IMR-90 (cell line): ENCODE measurements at regions not wholly inside any gene's neighbourhood (a gene's known extent, or its start where the extent isn't known, plus 50 kb on each side); places are given as distances from the start of the nearest gene placed in this dataset.
"Not testable (repeated sequence)": the region's sequence is repeated elsewhere in the genome, so short reads cannot be mapped to it uniquely, and the experiment has no call there.

Experiments used
- ATAC-seq: fragments of 200-7000 bp; cut with Tn5 transposase; 2 replicates; pipeline ENCODE4 v1.9.1; 2020; ENCODE audit warnings: low read depth, mild to moderate bottlenecking, moderate library complexity
- BruUV-seq: library from RNA; stranded (reverse); fragments of 400-500 nt; replicated peaks from 2 replicates; lab custom pipeline; 2021; lab: Mats Ljungman, UMichigan
- CTCF ChIA-PET: fragments of 300-600 bp; formaldehyde crosslinking; extraction: SDS; loops from one replicate; lab custom pipeline; 2021; ENCODE audit warnings: antibody characterized with exemption; lab: Yijun Ruan, JAX
- POLR2A ChIA-PET: fragments of 300-600 bp; sonication (Branson Sonifier 250); formaldehyde crosslinking; loops from one replicate; lab custom pipeline; 2022; ENCODE audit warnings: antibody characterized with exemption; ENCODE audit not compliant: unreplicated experiment; lab: Charles Lee
- DNase-seq: peaks from one replicate; pipeline ENCODE4 v3.0.0; 2013
- H2AFZ ChIP-seq: replicated peaks from 2 replicates; pipeline ENCODE3; 2013; ENCODE audit warnings: low read length, mild to moderate bottlenecking; ENCODE audit not compliant: poor library complexity
- H2AK5ac ChIP-seq: 2 replicates; pipeline ENCODE4 v1.6.1; 2013; ENCODE audit warnings: low read depth, low read length, inconsistent platforms
- H2AK9ac ChIP-seq: replicated peaks from 2 replicates; pipeline ENCODE3; 2013; ENCODE audit warnings: mild to moderate bottlenecking, low read depth, low read length, moderate library complexity; ENCODE audit not compliant: poor library complexity
- H2BK120ac ChIP-seq: 2 replicates; pipeline ENCODE4 v1.6.1; 2013; ENCODE audit warnings: low read depth, low read length, inconsistent platforms
- H2BK15ac ChIP-seq: 3 replicates; pipeline ENCODE4 v1.6.1; 2013; ENCODE audit warnings: low read depth, low read length, inconsistent platforms
- H2BK20ac ChIP-seq: 2 replicates; pipeline ENCODE4 v1.6.1; 2013; ENCODE audit warnings: low read depth, mild to moderate bottlenecking, inconsistent platforms, low read length, moderate library complexity
- H2BK5ac ChIP-seq: 2 replicates; pipeline ENCODE4 v1.6.1; 2013; ENCODE audit warnings: mild to moderate bottlenecking, low read depth, low read length, inconsistent platforms; ENCODE audit not compliant: poor library complexity, severe bottlenecking
- H3K14ac ChIP-seq: replicated peaks from 2 replicates; pipeline ENCODE4 v1.6.1; 2013; ENCODE audit warnings: low read depth, low read length, inconsistent platforms
- H3K18ac ChIP-seq: 2 replicates; pipeline ENCODE4 v1.6.1; 2013; ENCODE audit warnings: low read depth, low read length, control low read depth
- H3K23ac ChIP-seq: 2 replicates; pipeline ENCODE4 v1.6.1; 2013; ENCODE audit warnings: low read depth, low read length, inconsistent platforms
- H3K27ac ChIP-seq: 2 replicates; pipeline ENCODE4 v1.5.1; 2013; ENCODE audit warnings: mild to moderate bottlenecking, control low read depth, low read length; ENCODE audit not compliant: insufficient read depth
- H3K27me3 ChIP-seq: 2 replicates; pipeline ENCODE4 v1.6.1; 2013; ENCODE audit warnings: low read length; ENCODE audit not compliant: control insufficient read depth, insufficient read depth
- H3K36me3 ChIP-seq: 2 replicates; pipeline ENCODE4 v1.6.1; 2013; ENCODE audit warnings: low read length, mixed read lengths; ENCODE audit not compliant: control insufficient read depth, insufficient read depth
- H3K4ac ChIP-seq: 2 replicates; pipeline ENCODE4 v1.6.1; 2013; ENCODE audit warnings: low read depth, low read length, inconsistent platforms
- H3K4me1 ChIP-seq: 2 replicates; pipeline ENCODE4 v1.6.1; 2013; ENCODE audit warnings: low read length, mixed read lengths; ENCODE audit not compliant: control insufficient read depth, insufficient read depth
- H3K4me2 ChIP-seq: 2 replicates; pipeline ENCODE4 v1.6.1; 2013; ENCODE audit warnings: low read depth, mild to moderate bottlenecking, control low read depth, low read length, moderate library complexity
- H3K4me3 ChIP-seq: 2 replicates; pipeline ENCODE4 v1.5.1; 2013; ENCODE audit warnings: low read depth, mild to moderate bottlenecking, control low read depth, low read length, moderate library complexity; ENCODE audit not compliant: insufficient read depth
- H3K56ac ChIP-seq: 2 replicates; pipeline ENCODE4 v1.6.1; 2013; ENCODE audit warnings: low read length, inconsistent platforms; ENCODE audit not compliant: insufficient read depth; ENCODE audit errors: extremely low read depth
- H3K79me1 ChIP-seq, 2 experiments: 2 replicates each; pipeline ENCODE4 v1.6.1; 2013; ENCODE audit warnings: low read length in 2 of 2, inconsistent platforms in 1 of 2, low read depth in 1 of 2
- H3K9ac ChIP-seq: 2 replicates; pipeline ENCODE4 v1.6.1; 2013; ENCODE audit warnings: low read depth, low read length, control low read depth
- H3K9me1 ChIP-seq: 2 replicates; pipeline ENCODE4 v1.6.1; 2013; ENCODE audit warnings: low read length, inconsistent platforms; ENCODE audit not compliant: insufficient read depth
- H3K9me3 ChIP-seq: 2 replicates; pipeline ENCODE4 v1.6.1; 2013; ENCODE audit warnings: low read length; ENCODE audit not compliant: control insufficient read depth, insufficient read depth
- H4K20me1 ChIP-seq: 2 replicates; pipeline ENCODE4 v1.6.1; 2013; ENCODE audit warnings: low read length, inconsistent platforms; ENCODE audit not compliant: insufficient read depth
- H4K5ac ChIP-seq: 2 replicates; pipeline ENCODE4 v1.6.1; 2013; ENCODE audit warnings: mild to moderate bottlenecking, low read depth, low read length, control low read depth
- H4K8ac ChIP-seq, 2 experiments: 2 replicates each; pipeline ENCODE4 v1.6.1; 2013; ENCODE audit warnings: low read depth in 2 of 2, low read length in 2 of 2, control low read depth in 1 of 2, inconsistent platforms in 1 of 2
- H4K91ac ChIP-seq: 2 replicates; pipeline ENCODE4 v1.6.1; 2013; ENCODE audit warnings: low read depth, low read length, inconsistent platforms; ENCODE audit not compliant: insufficient read depth
- CEBPB ChIP-seq: IDR thresholded peaks from 2 replicates; pipeline ENCODE4 v1.6.1; 2012; ENCODE audit warnings: low read depth, low read length, improper control_type of control experiment
- WGBS, 2 experiments: methylation state at CpG; one replicate each; pipeline versions ENCODE4 v1.1.5 to v1.1.7; 2013; ENCODE audit warnings: missing lambda C conversion rate in 2 of 2; ENCODE audit not compliant: insufficient read length in 1 of 2; ENCODE audit errors: extremely low coverage in 2 of 2; 5-methylcytosine and 5-hydroxymethylcytosine counted together
- dilution Hi-C: fragments of 300-500 bp; cut with HindIII; formaldehyde crosslinking; loops from one replicate; pipeline ENCODE4 v1.14.3; 2018; ENCODE audit warnings: low sequenced_read_pairs; ENCODE audit not compliant: unreplicated experiment
- in situ Hi-C: fragments of 300-500 bp; cut with MboI; formaldehyde crosslinking; loops from 3 replicates; pipeline ENCODE4 v1.14.3; 2019; ENCODE audit warnings: low sequenced_read_pairs, inconsistent platforms, mixed read lengths
- intact Hi-C: fragments of 100-400 bp; cut with micrococcal nuclease; formaldehyde crosslinking; loops from 2 replicates; pipeline ENCODE4 v1.10.0; 2022

DNA sequence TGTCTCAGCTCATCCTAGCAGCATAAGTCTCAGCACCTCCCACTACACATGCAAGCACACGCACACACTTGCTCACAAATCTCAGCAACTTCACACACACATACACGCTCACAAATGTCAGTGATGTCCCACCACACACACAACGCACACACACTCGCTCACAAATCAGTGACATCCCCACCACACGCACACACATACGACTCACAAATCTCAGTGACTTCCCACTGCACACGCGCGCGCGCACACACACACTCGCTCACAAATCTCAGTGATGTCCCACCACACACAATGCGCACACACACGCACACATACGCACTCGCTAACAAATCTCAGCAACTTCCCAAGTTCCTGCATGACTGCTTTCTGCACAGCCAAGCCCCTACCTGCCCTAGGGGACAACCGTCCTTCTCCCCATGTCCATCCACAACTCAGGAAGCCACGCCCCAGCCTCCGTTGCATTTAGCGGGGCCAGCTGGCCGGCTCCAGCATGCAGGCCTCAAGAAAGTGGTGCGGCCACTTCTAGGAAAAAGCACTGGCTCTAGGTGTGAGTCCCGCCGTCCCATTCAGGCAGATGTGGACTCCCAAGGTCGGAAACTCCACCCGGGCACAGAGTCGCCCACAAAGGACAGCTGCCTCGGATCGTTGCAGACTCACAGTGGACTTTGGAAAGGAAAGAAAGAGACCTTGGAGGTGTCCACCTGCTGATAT lies 180.1 kb upstream of the SALL3 start:
- H3K14ac ChIP-seq, result no peak overlapping the region
- no peak overlapping the region for H3K9ac ChIP-seq
- no peak overlapping the region for H3K4ac ChIP-seq
- in situ Hi-C loops, result no loop called here
- H3K79me1 ChIP-seq, result no peaks in the 10 kb centered on the region
- ChIA-PET POLR2A (no interaction called here), CTCF (no interaction called here)
- H2BK5ac ChIP-seq, result no peak overlapping the region
- ATAC-seq (no peak), DNase-seq (no peak)
- no peaks in the 10 kb centered on the region for H4K20me1 ChIP-seq
- no TSS peak for BruUV-seq
- no peaks in the 10 kb centered on the region for H3K4me1 ChIP-seq
- H3K27ac ChIP-seq, result no peak overlapping the region
- no peak overlapping the region for H2BK15ac ChIP-seq
- 72% methylated on average over 19 of the region's 29 CpGs; no CpG with 5 or more reads in 1 of the 2 experiments for WGBS, 2 experiments
- no peak overlapping the region for H2BK120ac ChIP-seq
- no peak for TF ChIP-seq CEBPB
- no peaks in the 10 kb centered on the region for H3K36me3 ChIP-seq
- no peak overlapping the region for H3K23ac ChIP-seq
- H3K9me1 ChIP-seq, result no peaks in the 10 kb centered on the region
- H2AK5ac ChIP-seq, result no peak overlapping the region
- no peak overlapping the region for H2AK9ac ChIP-seq
- H2BK20ac ChIP-seq, result no peak overlapping the region
- no peak overlapping the region for H4K8ac ChIP-seq
- dilution Hi-C loops, result no loop called here
- no peak overlapping the region for H4K91ac ChIP-seq
- no peak overlapping the region for H3K4me3 ChIP-seq
- H3K56ac ChIP-seq, result no peak overlapping the region
- H3K9me3 ChIP-seq, result peaks cover 58% of the 10 kb centered on the region
- intact Hi-C loops, result no loop called here
- H3K18ac ChIP-seq, result no peak overlapping the region
- H3K27me3 ChIP-seq, result no peaks in the 10 kb centered on the region
- H3K4me2 ChIP-seq, result no peak overlapping the region
- no peak overlapping the region for H2AFZ ChIP-seq
- H4K5ac ChIP-seq, result no peak overlapping the region

DNA sequence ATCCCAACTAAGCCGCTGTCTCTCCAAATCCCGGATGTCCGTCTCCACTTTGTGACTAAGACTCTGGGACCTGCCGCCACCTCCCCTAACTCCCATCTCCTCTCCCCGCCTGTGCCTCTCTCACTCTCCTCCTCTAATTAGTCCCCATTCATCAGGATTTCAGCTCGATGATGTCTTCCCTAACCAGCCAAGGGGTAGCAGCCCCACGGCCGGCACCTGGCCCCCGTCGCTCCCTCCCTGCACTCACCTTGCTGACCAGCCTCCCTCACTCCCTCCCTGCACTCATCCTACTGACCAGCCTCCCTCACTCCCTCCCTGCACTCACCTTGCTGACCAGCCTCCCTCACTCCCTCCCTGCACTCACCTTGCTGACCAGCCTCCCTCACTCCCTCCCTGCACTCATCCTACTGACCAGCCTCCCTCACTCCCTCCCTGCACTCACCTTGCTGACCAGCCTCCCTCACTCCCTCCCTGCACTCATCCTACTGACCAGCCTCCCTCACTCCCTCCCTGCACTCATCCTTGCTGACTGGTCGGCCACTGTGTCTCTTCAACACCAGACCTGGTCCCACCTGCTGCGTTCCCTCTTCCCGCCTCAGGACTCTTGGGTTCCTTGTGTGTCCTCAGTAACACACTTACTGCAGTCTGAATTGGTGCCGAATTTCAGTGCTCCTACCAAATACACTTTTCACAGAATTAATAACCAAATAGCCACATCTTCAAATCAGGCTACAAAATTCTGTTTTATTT lies 179.3 kb upstream of the SALL3 start:
- DNase-seq, H3K4me1 ChIP-seq, H2AFZ ChIP-seq, H4K91ac ChIP-seq, dilution Hi-C loops, H3K23ac ChIP-seq, H4K8ac ChIP-seq, H3K36me3 ChIP-seq, H2BK5ac ChIP-seq, H4K5ac ChIP-seq, H2AK5ac ChIP-seq, H3K4me2 ChIP-seq, H2AK9ac ChIP-seq, H3K4me3 ChIP-seq, H3K9me1 ChIP-seq, H3K14ac ChIP-seq, CTCF ChIA-PET, H3K27ac ChIP-seq, POLR2A ChIA-PET, H3K79me1 ChIP-seq, H4K20me1 ChIP-seq, H3K9ac ChIP-seq, H2BK20ac ChIP-seq, H3K56ac ChIP-seq, H3K27me3 ChIP-seq, H3K18ac ChIP-seq, BruUV-seq, H2BK120ac ChIP-seq, intact Hi-C loops, H2BK15ac ChIP-seq, in situ Hi-C loops, H3K4ac ChIP-seq, ATAC-seq: not testable (repeated sequence)
- H3K9me3 ChIP-seq, result peaks cover 63% of the 10 kb centered on the region
- 64% methylated on average over 7 of the region's 14 CpGs; no CpG with 5 or more reads in 1 of the 2 experiments for WGBS, 2 experiments
